Activated T-helper 17 cell treated with anti-CD3 and anti-CD28 coated beads, Interleukin-2, amount 50 U/mL, for 72 hours (primary cell): ENCODE measurements at regions not wholly inside any gene's neighbourhood (a gene's known extent, or its start where the extent isn't known, plus 50 kb on each side); places are given as distances from the start of the nearest gene placed in this dataset.

Experiments used
- ATAC-seq: fragments of 150-1000 bp; cut with Tn5 transposase; replicated peaks from 2 replicates; pipeline ENCODE4 v1.10.0; 2021; ENCODE audit warnings: mild to moderate bottlenecking, moderate library complexity
- H3K27ac Mint-ChIP-seq: one replicate; pipeline ENCODE4 v1.8.0; 2022; ENCODE audit warnings: mixed read lengths
- H3K27me3 Mint-ChIP-seq: one replicate; pipeline ENCODE4 v1.8.0; 2022; ENCODE audit warnings: mixed read lengths
- H3K36me3 Mint-ChIP-seq: one replicate; pipeline ENCODE4 v1.8.0; 2022; ENCODE audit warnings: low read depth, mild to moderate bottlenecking, mixed read lengths
- H3K4me1 Mint-ChIP-seq: one replicate; pipeline ENCODE4 v1.8.0; 2022; ENCODE audit warnings: mixed read lengths
- H3K4me3 Mint-ChIP-seq: one replicate; pipeline ENCODE4 v1.8.0; 2022; ENCODE audit warnings: mild to moderate bottlenecking, mixed read lengths
- H3K9me3 Mint-ChIP-seq: one replicate; pipeline ENCODE4 v1.8.0; 2022; ENCODE audit warnings: mixed read lengths

DNA sequence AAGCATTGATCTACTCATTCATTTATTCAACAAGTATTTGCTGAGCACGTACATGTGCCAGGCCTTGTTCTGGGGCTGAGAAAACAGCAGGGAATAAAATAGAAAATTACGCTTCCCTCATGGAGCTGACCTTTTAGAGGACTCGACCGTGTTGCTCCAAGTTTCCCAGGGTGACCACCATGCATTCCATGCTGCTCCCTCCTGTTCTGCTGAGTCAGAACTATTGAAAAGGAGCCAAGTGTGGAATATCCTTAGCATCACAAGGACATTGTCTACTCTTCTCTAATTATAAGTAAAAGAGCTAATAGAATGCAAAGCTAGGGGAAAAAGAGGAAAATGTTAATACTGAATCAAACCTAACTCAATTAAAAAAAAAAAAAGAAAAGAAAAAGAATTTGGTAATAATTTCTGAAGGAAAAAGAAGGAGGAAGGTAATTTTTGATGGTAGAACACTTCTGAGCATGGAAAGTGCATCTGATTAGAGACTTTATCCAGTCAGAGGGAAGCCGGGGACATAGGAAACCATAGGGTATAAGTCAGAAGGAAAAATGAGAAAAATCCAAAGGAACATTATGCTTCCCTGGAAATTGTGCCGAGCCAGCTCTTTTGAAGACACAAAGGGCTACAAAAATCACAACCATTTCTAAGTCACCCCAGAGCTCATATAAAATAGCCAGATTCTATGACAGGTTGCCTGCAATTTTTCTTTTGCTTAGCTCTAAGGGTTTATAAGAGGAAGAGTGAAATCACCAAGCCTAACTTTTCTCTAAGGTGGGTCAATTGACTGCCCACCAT, 339.4 kb downstream of the RND3 start:
- Mint-ChIP-seq H3K4me3 (no peak overlapping the region), H3K27me3 (no peaks in the 10 kb centered on the region), H3K9me3 (peaks cover 14% of the 10 kb centered on the region), H3K27ac (no peak overlapping the region), H3K36me3 (no peaks in the 10 kb centered on the region), H3K4me1 (no peaks in the 10 kb centered on the region)
- no peak for ATAC-seq

DNA sequence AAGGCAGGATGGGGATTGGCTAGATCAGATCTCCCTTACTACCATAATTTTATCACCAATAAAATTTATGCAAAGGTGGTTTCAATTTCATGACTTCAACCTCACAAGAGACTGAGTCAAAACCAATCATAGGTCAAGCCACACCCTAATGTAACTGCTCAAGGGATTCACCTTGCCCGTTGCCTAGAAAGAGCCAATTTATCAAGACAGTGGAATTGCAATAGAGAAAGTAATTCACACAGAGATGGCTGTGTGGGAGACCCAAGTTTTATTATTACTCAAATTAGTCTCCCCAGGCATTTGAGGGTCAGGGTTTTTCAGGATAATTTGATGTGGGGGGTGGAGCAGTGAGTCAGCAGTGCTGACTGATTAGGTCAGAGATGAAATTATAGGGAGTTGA, 340.6 kb downstream of the RND3 start:
- Mint-ChIP-seq H3K9me3 (peaks cover 14% of the 10 kb centered on the region), H3K4me1 (no peaks in the 10 kb centered on the region), H3K36me3 (no peaks in the 10 kb centered on the region), H3K27ac (no peak overlapping the region), H3K27me3 (no peaks in the 10 kb centered on the region), H3K4me3 (no peak overlapping the region)
- ATAC-seq = no peak

DNA sequence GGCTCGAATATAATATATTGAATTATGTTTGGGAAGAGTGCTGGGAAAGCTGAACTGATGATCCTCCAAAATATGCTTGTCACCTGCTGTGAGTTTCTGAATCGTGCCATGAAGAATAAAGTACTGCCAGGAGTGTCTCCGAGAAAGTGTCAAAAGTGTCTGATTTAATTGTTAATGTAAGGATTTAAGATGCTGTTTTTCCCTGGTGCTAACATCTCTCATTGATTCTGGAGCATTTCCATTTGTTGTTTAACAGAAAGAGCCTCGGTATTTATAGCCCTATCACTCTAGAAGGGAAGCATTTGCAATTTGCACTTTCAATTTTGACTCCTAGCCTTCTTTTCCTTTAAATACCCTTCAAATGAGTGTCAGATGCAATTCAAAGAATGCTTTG, 342.2 kb downstream of the RND3 start:
- Mint-ChIP-seq H3K36me3 (no peaks in the 10 kb centered on the region), H3K27me3 (no peaks in the 10 kb centered on the region), H3K4me1 (no peaks in the 10 kb centered on the region), H3K9me3 (peaks cover 14% of the 10 kb centered on the region), H3K27ac (no peak overlapping the region), H3K4me3 (no peak overlapping the region)
- no peak for ATAC-seq

DNA sequence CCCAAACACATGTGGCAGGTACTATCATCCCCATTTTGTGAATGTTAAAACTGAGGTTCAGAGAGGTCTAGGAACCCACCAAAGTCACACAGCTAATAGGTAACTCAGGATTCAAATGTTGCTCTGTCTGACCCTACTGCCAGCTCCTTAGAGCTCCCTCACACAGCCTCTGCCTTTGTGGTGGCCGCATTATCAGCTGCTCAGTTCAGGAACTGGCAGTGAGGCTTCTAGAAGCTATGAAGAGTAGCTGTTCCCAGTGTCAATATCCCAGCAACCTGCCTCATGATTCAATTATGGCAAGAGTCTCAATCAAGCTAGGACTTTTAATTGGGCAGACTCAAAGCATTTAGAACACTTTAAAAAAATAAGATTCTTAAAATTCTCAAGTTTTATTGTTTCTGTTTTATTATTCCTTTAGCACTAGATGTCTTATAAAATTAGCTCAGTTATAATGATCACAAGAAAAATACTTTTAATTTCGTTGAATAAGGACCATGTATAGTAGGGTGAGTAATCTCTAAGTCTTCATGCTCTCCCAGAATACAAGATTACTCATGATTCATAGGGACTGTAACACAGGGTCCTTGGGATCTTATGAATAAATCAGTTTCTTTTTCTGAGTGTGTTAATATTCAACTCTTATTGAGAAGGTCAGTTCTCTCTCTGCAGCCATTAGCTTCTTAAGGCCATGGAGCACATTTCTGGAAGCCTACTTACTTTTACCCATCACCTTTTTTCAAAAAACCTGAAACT, 342.7 kb downstream of the RND3 start:
- no peaks in the 10 kb centered on the region for H3K4me1 Mint-ChIP-seq
- ATAC-seq = no peak
- H3K27ac Mint-ChIP-seq = no peak overlapping the region
- H3K27me3 Mint-ChIP-seq = no peaks in the 10 kb centered on the region
- peaks cover 14% of the 10 kb centered on the region for H3K9me3 Mint-ChIP-seq
- H3K4me3 Mint-ChIP-seq = no peak overlapping the region
- H3K36me3 Mint-ChIP-seq = no peaks in the 10 kb centered on the region

DNA sequence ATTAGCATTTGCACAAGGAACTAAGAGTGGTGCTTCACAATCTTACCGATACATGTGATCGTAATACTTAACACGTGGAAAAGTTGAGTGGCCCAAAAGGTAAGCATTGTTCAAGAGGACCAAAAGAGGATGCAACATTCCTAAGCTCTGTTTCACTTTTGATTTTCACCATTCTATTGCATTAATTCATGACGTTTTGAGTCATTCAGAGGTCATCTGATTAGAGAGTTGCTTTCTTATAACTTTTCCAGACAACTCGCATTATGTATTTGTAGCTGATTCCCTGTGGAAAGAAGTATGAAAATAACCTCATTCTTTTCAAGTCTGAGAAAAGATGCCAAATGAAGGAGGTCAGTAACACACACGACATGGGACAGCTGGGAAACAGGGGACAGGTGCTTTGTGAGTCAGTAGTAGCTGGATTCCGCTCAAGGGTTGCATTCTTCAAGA, 344.4 kb downstream of the RND3 start:
- Mint-ChIP-seq H3K4me1 (no peaks in the 10 kb centered on the region), H3K27me3 (no peaks in the 10 kb centered on the region), H3K36me3 (no peaks in the 10 kb centered on the region), H3K4me3 (no peak overlapping the region), H3K27ac (no peak overlapping the region), H3K9me3 (peaks cover 16% of the 10 kb centered on the region)
- no peak for ATAC-seq

DNA sequence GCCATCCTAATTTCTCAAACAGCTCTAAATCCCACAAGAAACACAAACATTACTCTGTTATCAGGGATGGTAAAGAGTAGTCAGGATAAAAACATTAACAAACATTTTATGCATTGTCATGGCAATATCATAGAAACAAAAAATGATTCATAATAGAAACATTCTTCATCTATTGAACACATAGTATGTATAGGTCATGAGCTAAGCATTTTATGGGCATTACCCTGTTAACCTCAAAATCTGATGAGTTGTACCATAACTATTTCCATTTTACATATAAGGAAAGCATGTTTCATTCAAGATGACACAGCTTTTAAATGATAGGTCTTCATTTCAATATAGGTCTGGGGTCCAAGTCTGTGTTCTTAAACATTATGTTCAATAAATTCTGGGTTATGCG, 344.9 kb downstream of the RND3 start:
- Mint-ChIP-seq H3K9me3 (peaks cover 15% of the 10 kb centered on the region), H3K4me1 (no peaks in the 10 kb centered on the region), H3K4me3 (no peak overlapping the region), H3K27me3 (no peaks in the 10 kb centered on the region), H3K27ac (no peak overlapping the region), H3K36me3 (no peaks in the 10 kb centered on the region)
- ATAC-seq = no peak

DNA sequence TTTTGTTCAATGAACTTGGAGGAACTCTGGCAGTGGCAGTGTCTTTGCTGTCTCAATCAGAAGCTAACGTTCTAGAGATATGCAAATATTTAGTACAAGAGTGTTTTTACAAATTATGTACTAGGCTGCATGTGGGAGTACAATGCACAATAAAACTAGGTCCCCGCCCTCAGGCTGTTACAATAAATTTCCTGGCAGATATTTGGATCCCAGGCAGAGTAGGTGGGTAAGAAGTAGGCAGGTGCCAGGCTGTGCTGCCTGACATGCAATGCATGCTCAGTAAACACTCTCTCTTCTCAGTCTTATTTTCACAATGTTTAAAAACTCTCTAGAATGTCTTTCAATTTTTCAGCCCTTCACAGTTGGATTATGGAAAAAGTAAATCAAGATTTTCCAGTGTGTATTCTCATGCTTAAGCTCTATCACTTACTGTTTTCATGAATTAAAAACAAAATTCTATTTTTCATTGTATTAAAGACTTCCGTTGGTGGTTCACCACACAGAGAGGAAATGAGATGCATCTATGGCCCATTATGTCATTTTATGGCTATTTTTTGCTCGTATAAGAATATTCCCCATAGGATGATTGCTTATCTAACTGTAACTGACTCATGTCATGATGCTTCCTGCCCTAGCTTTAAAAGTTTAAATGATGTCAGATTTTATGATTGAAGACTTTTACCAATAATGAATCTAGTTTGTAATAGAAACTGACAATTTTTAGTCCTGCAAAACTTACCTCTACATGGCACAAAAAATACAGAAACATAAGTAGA, 346.1 kb downstream of the RND3 start:
- Mint-ChIP-seq H3K36me3 (no peaks in the 10 kb centered on the region), H3K27ac (no peak overlapping the region), H3K9me3 (peaks cover 6% of the 10 kb centered on the region), H3K27me3 (no peaks in the 10 kb centered on the region), H3K4me1 (no peaks in the 10 kb centered on the region), H3K4me3 (no peak overlapping the region)
- no peak for ATAC-seq

DNA sequence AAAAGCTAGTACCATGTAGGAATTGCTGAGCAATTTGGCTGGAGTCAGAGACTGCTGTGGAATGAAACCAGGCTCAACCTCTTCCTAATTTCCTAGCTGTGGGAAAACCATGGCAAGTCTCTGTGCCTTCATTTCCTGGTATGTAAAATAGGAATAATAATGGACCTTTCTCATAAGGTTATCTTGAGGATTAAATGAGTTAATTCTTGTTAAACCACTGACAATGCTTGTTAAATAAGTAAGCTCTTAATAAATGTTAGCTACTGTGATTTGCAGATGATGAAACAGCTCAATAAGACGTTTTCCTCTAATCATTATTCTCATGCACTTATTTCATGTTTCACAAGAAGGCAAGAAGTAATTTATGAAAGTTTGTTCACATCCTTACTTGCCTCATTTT, 346.7 kb downstream of the RND3 start:
- H3K4me1 Mint-ChIP-seq = no peaks in the 10 kb centered on the region
- no peak for ATAC-seq
- H3K9me3 Mint-ChIP-seq = peaks cover 5% of the 10 kb centered on the region
- no peak overlapping the region for H3K27ac Mint-ChIP-seq
- no peaks in the 10 kb centered on the region for H3K27me3 Mint-ChIP-seq
- no peak overlapping the region for H3K4me3 Mint-ChIP-seq
- H3K36me3 Mint-ChIP-seq = no peaks in the 10 kb centered on the region

DNA sequence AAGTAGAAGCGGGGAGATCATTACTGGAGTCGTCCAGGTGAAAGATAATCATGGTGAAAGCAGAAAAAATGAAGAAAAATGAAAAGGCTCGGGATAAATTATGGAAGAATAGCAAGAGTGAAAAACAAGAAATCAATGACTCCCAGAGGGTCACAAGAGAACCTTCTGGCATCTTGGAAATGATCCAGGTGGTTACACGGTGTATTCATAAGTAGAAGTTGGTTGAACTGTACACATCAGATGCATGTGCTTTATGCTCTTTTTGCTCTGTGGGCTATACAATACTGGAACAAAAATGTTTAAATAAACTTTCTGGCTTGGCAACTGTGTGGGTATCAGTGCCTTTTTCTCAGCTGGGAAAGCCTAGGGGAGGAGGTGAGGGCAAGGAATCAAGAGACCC, 348.9 kb downstream of the RND3 start:
- Mint-ChIP-seq H3K27ac (no peak overlapping the region), H3K4me1 (no peaks in the 10 kb centered on the region), H3K9me3 (peaks cover 5% of the 10 kb centered on the region), H3K36me3 (no peaks in the 10 kb centered on the region), H3K27me3 (peaks cover 5% of the 10 kb centered on the region), H3K4me3 (no peak overlapping the region)
- ATAC-seq = no peak

DNA sequence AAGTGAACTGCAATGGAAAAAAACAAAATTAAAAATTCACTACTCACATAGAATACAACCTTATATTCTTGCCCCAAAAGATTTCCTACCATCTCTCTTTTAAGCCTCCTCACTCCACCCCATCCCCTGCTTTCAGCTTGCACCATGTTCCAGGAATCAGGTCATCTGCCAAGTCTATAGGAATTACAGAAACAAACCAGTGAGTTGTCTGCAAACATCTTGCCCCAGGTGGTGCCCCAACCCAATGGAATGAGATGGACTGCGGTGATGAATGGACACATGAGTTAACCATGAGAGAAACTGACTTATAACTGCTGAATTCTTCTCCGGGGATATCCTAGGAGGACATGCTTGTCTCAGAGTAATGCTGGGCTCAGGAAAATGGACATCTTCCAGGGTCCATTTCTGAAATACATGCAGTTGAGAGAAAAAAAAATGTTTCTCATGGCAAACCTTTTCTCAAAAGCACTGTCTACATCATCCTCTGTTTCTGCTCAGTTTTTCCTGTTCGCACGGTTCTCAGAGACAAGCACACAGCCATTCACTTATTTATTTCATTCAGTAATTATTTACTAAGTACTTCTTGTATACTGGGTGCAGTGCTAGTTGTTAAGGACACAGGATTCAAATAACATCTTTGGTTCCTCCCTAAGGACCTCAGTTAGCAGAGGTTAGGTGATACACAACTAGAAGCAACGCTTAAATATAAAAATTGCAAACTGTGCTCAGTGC, 350.0 kb downstream of the RND3 start:
- Mint-ChIP-seq H3K27me3 (peaks cover 5% of the 10 kb centered on the region), H3K9me3 (peaks cover 5% of the 10 kb centered on the region), H3K4me1 (no peaks in the 10 kb centered on the region), H3K27ac (no peak overlapping the region), H3K36me3 (no peaks in the 10 kb centered on the region), H3K4me3 (no peak overlapping the region)
- no peak for ATAC-seq

DNA sequence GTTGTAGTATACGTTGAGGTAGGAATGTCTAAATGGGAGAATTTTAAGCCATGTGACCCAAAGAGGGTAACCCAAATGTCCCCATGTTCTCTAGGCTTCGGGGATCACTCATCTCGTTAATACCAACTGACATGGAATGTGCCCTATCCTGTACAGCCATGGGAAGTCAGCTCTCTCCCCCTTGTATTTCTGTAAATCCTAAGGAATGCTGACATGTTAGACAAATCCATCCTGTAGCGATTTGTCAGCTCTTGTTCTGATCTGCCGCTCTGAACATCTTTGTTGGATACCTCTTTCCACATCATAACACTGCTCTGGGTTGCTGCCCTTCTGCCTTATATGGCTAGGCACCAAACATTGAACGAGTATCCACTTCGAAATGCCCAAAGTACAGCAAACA, 350.6 kb downstream of the RND3 start:
- H3K36me3 Mint-ChIP-seq = no peaks in the 10 kb centered on the region
- H3K9me3 Mint-ChIP-seq = peaks cover 5% of the 10 kb centered on the region
- H3K4me1 Mint-ChIP-seq = no peaks in the 10 kb centered on the region
- ATAC-seq = no peak
- H3K27me3 Mint-ChIP-seq = peaks cover 5% of the 10 kb centered on the region
- no peak overlapping the region for H3K27ac Mint-ChIP-seq
- no peak overlapping the region for H3K4me3 Mint-ChIP-seq

DNA sequence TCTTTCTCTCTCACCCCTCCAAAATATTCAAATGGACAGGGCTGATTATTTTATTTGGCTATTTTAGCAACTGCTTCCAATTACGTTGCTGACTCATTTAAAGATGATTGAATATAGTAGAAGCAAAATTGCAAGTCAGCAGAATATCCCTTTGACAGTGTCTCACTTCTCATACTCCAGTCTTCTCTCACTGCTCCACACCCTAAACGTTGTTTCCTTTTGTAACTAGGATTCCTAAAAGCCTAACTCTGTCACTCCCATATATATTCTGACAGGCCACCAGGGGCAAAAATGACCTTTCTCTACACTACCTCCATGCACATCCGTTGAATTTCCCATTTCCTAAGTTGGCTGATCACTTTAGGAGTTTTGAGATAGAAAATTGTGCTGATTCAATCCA, 351.1 kb downstream of the RND3 start:
- Mint-ChIP-seq H3K27ac (no peak overlapping the region), H3K4me1 (no peaks in the 10 kb centered on the region), H3K4me3 (no peak overlapping the region), H3K9me3 (peaks cover 5% of the 10 kb centered on the region), H3K36me3 (no peaks in the 10 kb centered on the region), H3K27me3 (peaks cover 5% of the 10 kb centered on the region)
- no peak for ATAC-seq

DNA sequence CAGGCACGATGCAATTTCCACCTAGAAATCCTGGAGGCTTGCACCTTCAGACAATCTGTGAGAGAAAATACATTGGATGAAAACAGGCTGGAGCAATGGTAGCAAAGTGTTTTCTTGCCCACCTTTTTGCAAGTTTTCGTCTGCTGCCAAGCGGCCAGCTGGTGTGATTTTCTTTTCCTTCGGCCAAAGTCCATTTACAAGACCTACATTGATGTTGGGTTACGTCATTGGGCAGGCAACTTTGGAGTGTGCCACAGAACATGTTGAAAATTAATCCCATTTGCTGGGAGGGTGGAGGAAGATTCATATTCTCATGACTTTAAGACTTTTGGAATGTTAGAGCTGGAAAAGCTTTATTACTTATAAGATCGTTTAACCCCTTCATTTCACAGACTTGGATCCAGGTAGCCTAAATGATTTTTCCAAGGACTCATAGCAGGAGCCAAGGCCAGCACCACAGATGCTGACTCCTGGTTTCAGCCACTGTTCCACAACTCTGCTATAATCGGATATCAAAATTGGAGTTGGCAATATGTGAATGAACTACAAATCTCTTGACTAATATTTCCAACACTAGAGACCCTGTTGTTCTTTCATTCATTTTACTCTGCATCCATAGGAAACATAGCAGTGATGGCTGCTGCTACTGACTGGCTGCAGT, 352.1 kb downstream of the RND3 start:
- peaks cover 5% of the 10 kb centered on the region for H3K9me3 Mint-ChIP-seq
- H3K27ac Mint-ChIP-seq = no peak overlapping the region
- no peaks in the 10 kb centered on the region for H3K36me3 Mint-ChIP-seq
- H3K27me3 Mint-ChIP-seq = peaks cover 5% of the 10 kb centered on the region
- ATAC-seq = no peak
- no peaks in the 10 kb centered on the region for H3K4me1 Mint-ChIP-seq
- H3K4me3 Mint-ChIP-seq = no peak overlapping the region
